Spinal cord (tissue), 9 donors: ENCODE measurements at regions not wholly inside any gene's neighbourhood (a gene's known extent, or its start where the extent isn't known, plus 50 kb on each side); places are given as distances from the start of the nearest gene placed in this dataset.

ENCODE experiments used
- DNase-seq, 6 donors: peaks; one replicate each; pipeline versions ENCODE4 v3.0.0 to v3.0.0-alpha.2; 2013 to 2015; ENCODE audit warnings: low spot score in 6 of 6, low read depth in 4 of 6
- H3K27ac ChIP-seq: one replicate; pipeline ENCODE4 v1.5.1; 2013; ENCODE audit warnings: low read depth, low read length, control low read depth
- H3K27me3 ChIP-seq: one replicate; pipeline ENCODE4 v1.6.1; 2013; ENCODE audit warnings: low read length; ENCODE audit not compliant: control insufficient read depth, insufficient read depth
- H3K36me3 ChIP-seq: one replicate; pipeline ENCODE4 v1.6.1; 2013; ENCODE audit warnings: low read length; ENCODE audit not compliant: control insufficient read depth, insufficient read depth
- H3K4me1 ChIP-seq: one replicate; pipeline ENCODE4 v1.6.1; 2013; ENCODE audit warnings: low read length; ENCODE audit not compliant: control insufficient read depth, insufficient read depth
- H3K4me3 ChIP-seq: one replicate; pipeline ENCODE4 v1.5.1; 2013; ENCODE audit warnings: low read depth, low read length, control low read depth
- H3K9me3 ChIP-seq: one replicate; pipeline ENCODE4 v1.6.1; 2013; ENCODE audit warnings: low read length; ENCODE audit not compliant: control insufficient read depth, insufficient read depth
- WGBS: methylation state at CpG from one replicate; pipeline ENCODE4 v1.1.5; 2013; ENCODE audit warnings: missing lambda C conversion rate; ENCODE audit not compliant: insufficient coverage; 5-methylcytosine and 5-hydroxymethylcytosine counted together
- donor health status: healthy.

DNA sequence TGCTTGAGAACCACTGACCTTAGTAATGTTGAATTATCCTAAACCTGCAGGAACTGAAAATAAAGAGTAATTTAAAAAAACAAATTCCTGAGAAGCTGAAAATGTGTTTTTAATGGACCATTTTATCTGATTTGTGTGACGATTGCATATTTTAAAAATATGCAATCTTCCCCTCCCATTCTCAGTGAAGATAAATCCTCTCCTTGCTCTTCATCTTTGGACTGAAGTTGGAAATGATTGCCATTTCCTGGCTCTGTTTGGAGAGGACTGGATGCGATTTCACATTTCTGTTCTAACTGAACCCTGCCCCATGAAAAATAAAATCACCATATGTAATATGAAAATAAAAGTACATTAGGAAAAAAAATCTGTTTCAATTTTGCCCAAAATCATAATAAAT lies 216.3 kb downstream of the SLC6A15 start:
- DNase-seq = no peak
- Histone ChIP-seq H3K4me1 (no peaks in the 10 kb centered on the region), H3K36me3 (no peaks in the 10 kb centered on the region), H3K9me3 (no peaks in the 10 kb centered on the region), H3K27ac (no peak overlapping the region), H3K4me3 (no peak overlapping the region), H3K27me3 (no peaks in the 10 kb centered on the region)
- WGBS = no CpG with 5 or more reads among the region's 2 CpGs

- DNase-seq = peak in 2 of 6 donors; percentile 44 to 46
- no peak overlapping the region for H3K27ac ChIP-seq
- no peak overlapping the region for H3K4me3 ChIP-seq
- no peaks in the 10 kb centered on the region for H3K36me3 ChIP-seq
- H3K4me1 ChIP-seq = no peaks in the 10 kb centered on the region
- H3K9me3 ChIP-seq = no peaks in the 10 kb centered on the region
- no peaks in the 10 kb centered on the region for H3K27me3 ChIP-seq
Observed at GRCh38 chr12:84694116-84694515, 218.5 kb downstream of the SLC6A15 start.

- DNase-seq = no peak
- no peak overlapping the region for H3K27ac ChIP-seq
- H3K27me3 ChIP-seq = no peaks in the 10 kb centered on the region
Observed at GRCh38 chr12:84692071-84692470, 220.5 kb downstream of the SLC6A15 start.

DNA sequence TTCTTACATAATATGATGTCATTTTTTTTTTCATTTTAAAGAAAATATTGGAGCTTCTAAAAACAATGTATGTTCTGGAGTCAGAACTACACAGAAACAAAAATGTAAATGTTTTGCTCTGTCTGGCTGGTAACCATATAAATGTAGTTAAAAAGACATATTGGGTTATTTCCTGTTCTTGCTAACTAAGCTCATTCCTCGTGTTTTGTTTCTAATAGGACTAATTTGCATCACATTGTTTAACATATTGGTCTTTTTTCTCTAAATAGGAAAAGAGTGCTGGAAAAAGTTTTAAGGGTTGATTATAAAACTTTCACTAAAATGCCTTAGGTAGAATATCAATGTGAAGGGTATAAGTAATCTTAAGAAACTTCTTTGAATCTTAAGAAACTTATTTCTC lies 221.3 kb downstream of the SLC6A15 start:
- H3K27ac ChIP-seq = no peak overlapping the region
- no peak for DNase-seq

More at GRCh38 chr12:84692071-84692470, 220.5 kb downstream of the SLC6A15 start:
- H3K9me3 ChIP-seq = no peaks in the 10 kb centered on the region
- no peak overlapping the region for H3K4me3 ChIP-seq
- H3K4me1 ChIP-seq = no peaks in the 10 kb centered on the region
- H3K36me3 ChIP-seq = no peaks in the 10 kb centered on the region

GRCh38 chr12:84689638-84690037 lies 223.0 kb downstream of the SLC6A15 start:
- Histone ChIP-seq H3K4me1 (no peaks in the 10 kb centered on the region), H3K27me3 (no peaks in the 10 kb centered on the region), H3K4me3 (no peak overlapping the region), H3K9me3 (no peaks in the 10 kb centered on the region), H3K36me3 (no peaks in the 10 kb centered on the region), H3K27ac (no peak overlapping the region)
- DNase-seq = no peak
- WGBS = 70% methylated on average over 2 of the region's 9 CpGs

More for the DNA sequence above, 221.3 kb downstream of the SLC6A15 start:
- no peaks in the 10 kb centered on the region for H3K27me3 ChIP-seq
- no peaks in the 10 kb centered on the region for H3K9me3 ChIP-seq
- no peak overlapping the region for H3K4me3 ChIP-seq
- no peaks in the 10 kb centered on the region for H3K4me1 ChIP-seq
- no peaks in the 10 kb centered on the region for H3K36me3 ChIP-seq
- no CpG with 5 or more reads among the region's 1 CpG for WGBS

GRCh38 chr12:84685379-84685778 lies 227.2 kb downstream of the SLC6A15 start:
- H3K4me3 ChIP-seq = no peak overlapping the region

DNA sequence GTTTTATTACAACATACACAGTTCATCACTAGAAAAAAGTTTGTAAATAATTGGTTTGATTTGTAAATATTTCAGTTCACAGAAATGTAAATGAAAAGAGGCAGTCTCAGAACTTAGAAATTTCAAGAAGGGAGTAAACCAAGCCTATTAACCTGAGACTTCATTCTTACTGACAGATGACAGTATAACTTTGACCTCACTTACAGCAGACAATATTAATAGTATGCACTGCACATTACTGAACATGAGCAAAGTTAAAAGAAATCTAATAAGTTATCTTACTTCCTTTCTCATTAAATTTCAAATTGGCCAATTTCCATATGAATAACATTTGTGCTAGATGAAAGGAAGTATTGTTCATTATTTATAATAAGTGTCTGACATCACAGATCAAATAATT lies 235.8 kb downstream of the SLC6A15 start:
- no peaks in the 10 kb centered on the region for H3K9me3 ChIP-seq
- H3K4me3 ChIP-seq = no peak overlapping the region
- no peak for DNase-seq
- H3K4me1 ChIP-seq = no peaks in the 10 kb centered on the region
- H3K27ac ChIP-seq = no peak overlapping the region
- H3K36me3 ChIP-seq = no peaks in the 10 kb centered on the region
- H3K27me3 ChIP-seq = no peaks in the 10 kb centered on the region

More at GRCh38 chr12:84685379-84685778, 227.2 kb downstream of the SLC6A15 start:
- H3K36me3 ChIP-seq = no peaks in the 10 kb centered on the region
- no peaks in the 10 kb centered on the region for H3K9me3 ChIP-seq
- DNase-seq = no peak
- H3K4me1 ChIP-seq = no peaks in the 10 kb centered on the region
- H3K27ac ChIP-seq = no peak overlapping the region
- no peaks in the 10 kb centered on the region for H3K27me3 ChIP-seq

GRCh38 chr12:84661786-84662185 lies 250.8 kb downstream of the SLC6A15 start:
- no peak for DNase-seq
- Histone ChIP-seq H3K27ac (no peak overlapping the region), H3K4me3 (no peak overlapping the region), H3K36me3 (no peaks in the 10 kb centered on the region), H3K9me3 (no peaks in the 10 kb centered on the region), H3K27me3 (no peaks in the 10 kb centered on the region), H3K4me1 (no peaks in the 10 kb centered on the region)

DNA sequence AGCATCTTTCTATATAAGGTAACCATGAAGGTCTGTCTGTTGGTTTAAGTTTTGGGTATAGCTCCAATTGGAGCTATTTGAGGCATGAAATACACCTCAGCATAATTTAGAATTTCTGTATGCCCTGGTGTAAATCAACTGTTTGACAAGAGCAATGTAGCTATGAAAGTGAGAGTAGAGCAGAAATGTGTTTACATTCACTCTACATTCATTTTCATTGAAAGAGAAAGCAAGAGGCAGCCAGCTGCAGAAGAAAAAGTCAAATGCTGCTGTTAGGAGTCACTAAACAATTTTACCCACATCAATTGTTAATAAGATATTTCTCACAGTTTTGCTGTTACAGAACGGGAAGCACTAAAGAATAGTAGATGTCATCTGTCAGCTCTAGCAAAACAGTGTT lies 252.5 kb downstream of the SLC6A15 start:
- Histone ChIP-seq H3K4me1 (no peaks in the 10 kb centered on the region), H3K9me3 (no peaks in the 10 kb centered on the region), H3K4me3 (no peak overlapping the region), H3K36me3 (no peaks in the 10 kb centered on the region), H3K27ac (no peak overlapping the region), H3K27me3 (no peaks in the 10 kb centered on the region)
- peak in 1 of 6 donors; percentile 36 for DNase-seq
- no CpG with 5 or more reads among the region's 1 CpG for whole genome bisulfite sequencing

DNA sequence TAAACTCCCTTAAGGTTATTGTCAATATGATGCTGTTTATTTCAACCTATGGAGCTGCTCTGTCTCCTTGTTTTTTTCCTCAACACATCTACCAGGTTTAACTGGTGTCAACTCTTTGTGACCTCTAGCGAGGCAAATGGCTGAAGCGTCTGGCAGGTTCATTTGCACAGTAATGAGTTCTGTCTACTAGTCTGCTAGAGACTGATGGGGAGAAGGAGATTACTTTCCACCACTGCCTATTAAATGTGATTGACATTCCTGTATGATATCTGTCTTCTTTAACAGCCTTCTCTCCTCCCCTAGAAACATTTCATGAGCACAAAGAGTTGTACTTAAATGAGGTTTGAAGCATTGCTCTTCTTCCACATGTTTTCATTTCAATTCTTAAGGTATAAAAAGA lies 253.7 kb downstream of the SLC6A15 start:
- WGBS = no CpG with 5 or more reads among the region's 2 CpGs
- peak in 1 of 6 donors; percentile 42 for DNase-seq
- Histone ChIP-seq H3K36me3 (no peaks in the 10 kb centered on the region), H3K9me3 (no peaks in the 10 kb centered on the region), H3K4me3 (no peak overlapping the region), H3K4me1 (no peaks in the 10 kb centered on the region), H3K27ac (no peak overlapping the region), H3K27me3 (no peaks in the 10 kb centered on the region)

DNA sequence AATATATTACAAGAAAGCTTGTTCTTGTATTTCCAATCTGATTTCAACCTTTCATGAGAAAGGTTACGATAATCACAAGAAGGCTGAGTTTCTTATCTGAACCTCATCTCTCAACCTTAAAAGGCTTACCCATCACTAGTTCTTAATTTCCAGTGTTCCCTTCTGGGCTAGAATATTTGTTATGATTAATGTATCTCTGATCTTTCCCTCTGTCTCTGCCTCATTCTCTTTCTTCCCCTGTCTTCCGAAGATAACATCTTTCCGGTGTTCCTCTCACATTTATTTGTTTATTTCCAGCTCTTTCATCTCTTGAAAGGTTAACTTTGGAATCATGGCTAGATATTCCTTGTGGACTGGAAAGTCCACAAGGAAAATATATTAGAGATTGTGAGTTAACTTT lies 255.9 kb downstream of the SLC6A15 start:
- H3K9me3 ChIP-seq = no peaks in the 10 kb centered on the region
- DNase-seq = no peak

More for the DNA sequence above, 255.9 kb downstream of the SLC6A15 start:
- no peaks in the 10 kb centered on the region for H3K4me1 ChIP-seq
- WGBS = no CpG with 5 or more reads among the region's 3 CpGs
- no peak overlapping the region for H3K27ac ChIP-seq
- no peak overlapping the region for H3K4me3 ChIP-seq
- no peaks in the 10 kb centered on the region for H3K27me3 ChIP-seq
- no peaks in the 10 kb centered on the region for H3K36me3 ChIP-seq
